Heart left ventricle (tissue), 16 donors: ENCODE measurements at regions not wholly inside any gene's neighbourhood (a gene's known extent, or its start where the extent isn't known, plus 50 kb on each side); places are given as distances from the start of the nearest gene placed in this dataset.

ENCODE experiments used
- ATAC-seq, 4 donors: fragments of 200-7000 bp; cut with Tn5 transposase; one replicate each; pipeline ENCODE4 v1.9.1; 2020 to 2022; ENCODE audit warnings: moderate library complexity in 4 of 4, mild to moderate bottlenecking in 3 of 4, moderate number of reproducible peaks in 1 of 4
- DNase-seq, 5 donors: peaks; one replicate each; pipeline ENCODE4 v3.0.0-alpha.2; 2020
- H3K27ac ChIP-seq, 12 donors: fragments of 200-600 bp; sonication (generic) in 4 of 12; one replicate each; pipeline versions ENCODE4 v1.5.0 to v1.8.0; 2016 to 2022; ENCODE audit warnings: mild to moderate bottlenecking in 2 of 12
- H3K27me3 ChIP-seq, 9 donors: fragments of 200-600 bp; sonication (generic) in 2 of 9; one replicate each; pipeline versions ENCODE4 v1.5.1 to v1.8.0; 2016 to 2022; ENCODE audit warnings: mild to moderate bottlenecking in 3 of 9
- H3K36me3 ChIP-seq, 9 donors: fragments of 200-600 bp; sonication (generic) in 2 of 9; one replicate each; pipeline versions ENCODE4 v1.5.0 to v1.8.0; 2018 to 2022; ENCODE audit warnings: mild to moderate bottlenecking in 2 of 9
- H3K4me1 ChIP-seq, 12 donors: fragments of 200-600 bp; sonication (generic) in 4 of 12; one replicate each; pipeline versions ENCODE4 v1.5.0 to v1.8.0; 2016 to 2022; ENCODE audit warnings: mild to moderate bottlenecking in 3 of 12
- H3K4me3 ChIP-seq, 12 donors: fragments of 200-600 bp; sonication (generic) in 4 of 12; one replicate each; pipeline versions ENCODE4 v1.5.0 to v1.8.0; 2017 to 2022; ENCODE audit warnings: mild to moderate bottlenecking in 9 of 12, moderate library complexity in 4 of 12
- H3K9me3 ChIP-seq, 12 donors: fragments of 200-600 bp; sonication (generic) in 4 of 12; one replicate each; pipeline versions ENCODE4 v1.5.0 to v1.8.0; 2016 to 2022; ENCODE audit warnings: mild to moderate bottlenecking in 1 of 12
- CTCF ChIP-seq, 12 donors: fragments of 200-600 bp; sonication (generic) in 4 of 12; IDR thresholded peaks; one replicate each; pipeline versions ENCODE4 v1.5.0 to v1.8.0; 2018 to 2022; ENCODE audit warnings: antibody characterized with exemption in 12 of 12, mild to moderate bottlenecking in 5 of 12
- POLR2A ChIP-seq, 2 donors: fragments of 450-650 bp; IDR thresholded peaks; one replicate each; pipeline ENCODE4 v1.6.1; 2017; ENCODE audit warnings: antibody characterized with exemption in 2 of 2, mild to moderate bottlenecking in 2 of 2, moderate library complexity in 2 of 2
- WGBS, 4 donors: extraction: QIAGEN DNeasy Blood & Tissue Kit in 2 of 4; methylation state at CpG; one replicate each; pipeline versions ENCODE4 v1.1.5 to v1.1.7; 2013 to 2018; 5-methylcytosine and 5-hydroxymethylcytosine counted together
- intact Hi-C, 10 donors: fragments of 100-400 bp; cut with DNase I; formaldehyde crosslinking; loops; one replicate each; pipeline versions ENCODE4 v1.11.1 to v1.14.2; 2022
- donor health status: ischemic (EF 13 %, LVEDD 7.1; RV severe dilation, severe dysfunction).
- donor health status: healthy with polysubstance abuse.
- donor health status: DM: no; HTN: yes; CAD: no.
- donor health status: DM: no; HTN: no; CAD: no.
- donor health status: ischemic (EF 25% LVEDD 6.9; RV normal size, moderate dysfunction).
- donor health status: ischemic (EF 25% LVEDD 5.7; RV mildly dilated, moderate dysfunction).
- donor health status: healthy.
- donor health status: DM: yes; HTN: yes; CAD: no.
- donor health status: ischemic (EF 35%, LVEDD 5.7; RV mildly dilated, moderate dysfunction).
- donor health status: nonischemic (EF 11% LVEDD 7.7; RV severe dilation, severe dysfunction).
- donor health status: DM: yes; HTN: yes; CAD: no.
- donor health status: PGD.
- donor health status: ischemic (EF 29% LVEDD 5.4; RV normal size, mild dysfunction).
- donor health status: nonischemic (EF 23%, LVEDD 6.1; RV moderate dilation, normal function).

- H3K27ac ChIP-seq = no peak overlapping the region
- H3K4me3 ChIP-seq = no peak overlapping the region
- intact Hi-C loops = no loop called here
- ATAC-seq (no peak), DNase-seq (no peak)
- H3K36me3 ChIP-seq = no peaks in the 10 kb centered on the region
- no peaks in the 10 kb centered on the region for H3K27me3 ChIP-seq
- WGBS, 4 donors = 71 to 82% (median 80%) methylated on average over 2 of the region's 2 CpGs
- TF ChIP-seq POLR2A (IDR thresholded peaks at IDR 0.05) (no peak), CTCF (IDR thresholded peaks at IDR 0.05) (no peak)
- H3K4me1 ChIP-seq = no peaks in the 10 kb centered on the region
- H3K9me3 ChIP-seq = peaks cover 0 to 28% (median 6%) of the 10 kb centered on the region in 12 donors
Observed at GRCh38 chr6:16811277-16811979, 50.2 kb upstream of the ATXN1 start.
